ENCODE measurements at regions not wholly inside any gene's neighbourhood (a gene's known extent, or its start where the extent isn't known, plus 50 kb on each side); places are given as distances from the start of the nearest gene placed in this dataset.

- DNase-seq (ENCODE audit: low spot score) = no peak
Observed at GRCh38 chr1:188281921-188282320, 1453.2 kb downstream of the PLA2G4A start.

GRCh38 chr1:188295157-188295556 lies 1466.4 kb downstream of the PLA2G4A start:
- DNase-seq (ENCODE audit: low spot score) = no peak

- no peak for DNase-seq (ENCODE audit: low spot score)
Observed at GRCh38 chr1:188302746-188303145, 1474.0 kb downstream of the PLA2G4A start.

- no peak for DNase-seq (ENCODE audit: low spot score)
Observed at GRCh38 chr1:188314557-188315137, 1485.9 kb downstream of the PLA2G4A start.

- DNase-seq (ENCODE audit: low spot score) = no peak
Observed at GRCh38 chr1:188317894-188318293, 1489.1 kb downstream of the PLA2G4A start.

GRCh38 chr1:188325211-188325610 lies 1496.5 kb downstream of the PLA2G4A start:
- DNase-seq (ENCODE audit: low spot score) = no peak

- DNase-seq (ENCODE audit: low spot score) = no peak
Observed at GRCh38 chr1:188343914-188344313, 1515.2 kb downstream of the PLA2G4A start.

- DNase-seq (ENCODE audit: low spot score) = no peak
Observed at GRCh38 chr1:188350104-188350503, 1521.4 kb downstream of the PLA2G4A start.

GRCh38 chr1:188355082-188355481 lies 1526.3 kb downstream of the PLA2G4A start:
- no peak for DNase-seq (ENCODE audit: low spot score)

- no peak for DNase-seq (ENCODE audit: low spot score)
Observed at GRCh38 chr1:188355847-188356246, 1527.1 kb downstream of the PLA2G4A start.

GRCh38 chr1:188359315-188359714 lies 1530.6 kb downstream of the PLA2G4A start:
- DNase-seq (ENCODE audit: low spot score) = no peak

- DNase-seq (ENCODE audit: low spot score) = no peak
Observed at GRCh38 chr1:188363943-188364342, 1535.2 kb downstream of the PLA2G4A start.

- DNase-seq (ENCODE audit: low spot score) = no peak
Observed at GRCh38 chr1:188364927-188365449, 1536.2 kb downstream of the PLA2G4A start.

GRCh38 chr1:188365874-188366273 lies 1537.1 kb downstream of the PLA2G4A start:
- DNase-seq (ENCODE audit: low spot score) = no peak

- no peak for DNase-seq (ENCODE audit: low spot score)
Observed at GRCh38 chr1:188367661-188368060, 1538.9 kb downstream of the PLA2G4A start.

- DNase-seq (ENCODE audit: low spot score) = no peak
Observed at GRCh38 chr1:188371295-188371806, 1542.6 kb downstream of the PLA2G4A start.

GRCh38 chr1:188372821-188373220 lies 1544.1 kb downstream of the PLA2G4A start:
- DNase-seq (ENCODE audit: low spot score) = no peak

- no peak for DNase-seq (ENCODE audit: low spot score)
Observed at GRCh38 chr1:188382851-188383250, 1554.1 kb downstream of the PLA2G4A start.

- DNase-seq (ENCODE audit: low spot score) = no peak
Observed at GRCh38 chr1:188386161-188386560, 1557.4 kb downstream of the PLA2G4A start.

GRCh38 chr1:188386666-188387065 lies 1557.9 kb downstream of the PLA2G4A start:
- no peak for DNase-seq (ENCODE audit: low spot score)

- DNase-seq (ENCODE audit: low spot score) = no peak
Observed at GRCh38 chr1:188394677-188395076, 1565.9 kb downstream of the PLA2G4A start.

- no peak for DNase-seq (ENCODE audit: low spot score)
Observed at GRCh38 chr1:188397521-188397920, 1568.8 kb downstream of the PLA2G4A start.

GRCh38 chr1:188402986-188403385 lies 1574.2 kb downstream of the PLA2G4A start:
- DNase-seq (ENCODE audit: low spot score) = no peak

GRCh38 chr1:188406636-188407035 lies 1577.9 kb downstream of the PLA2G4A start:
- DNase-seq (ENCODE audit: low spot score) = no peak

Measured in SW480 (cell line).